K562 (cell line): ENCODE measurements at regions not wholly inside any gene's neighbourhood (a gene's known extent, or its start where the extent isn't known, plus 50 kb on each side); places are given as distances from the start of the nearest gene placed in this dataset.

Source experiments
- ATAC-seq: fragments of 200-7000 bp; cut with Tn5 transposase; 3 replicates; pipeline ENCODE4 v1.9.1; 2020; ENCODE audit warnings: moderate library complexity
- BruUV-seq: library from RNA; stranded (reverse); fragments of 400-500 nt; replicated peaks from 2 replicates; lab custom pipeline; 2021; lab: Mats Ljungman, UMichigan
- CTCF ChIA-PET: fragments of 300-600 bp; formaldehyde crosslinking; extraction: SDS; loops from one replicate; lab custom pipeline; 2021; ENCODE audit warnings: low intra/inter-chr PET ratio; lab: Yijun Ruan, JAX
- POLR2A ChIA-PET: fragments of 300-600, 350-650 bp; sonication (Branson Sonifier 250); formaldehyde crosslinking; extraction: SDS; loops from one replicate; lab custom pipeline; 2021; ENCODE audit warnings: antibody characterized with exemption, inconsistent platforms; lab: Yijun Ruan, JAX
- DNase-seq, 4 experiments: peaks; one replicate each; pipeline versions ENCODE4 v3.0.0 to v3.0.0-alpha.2; 2011 to 2018; ENCODE audit warnings: low spot score in 3 of 4, mixed read lengths in 3 of 4; ENCODE audit errors: extremely low read depth in 1 of 4
- FAIRE-seq: peaks from 2 replicates; lab custom pipeline; 2011; peaks lifted over from hg19 to GRCh38; lab: Jason Lieb, UNC
- H2AFZ ChIP-seq: 2 replicates; pipeline ENCODE4 v1.6.0; 2011; ENCODE audit warnings: low read depth, low read length, control low read depth, inconsistent platforms
- H3K27ac ChIP-seq: fragments of 200-600 bp; 3 replicates; pipeline ENCODE4 v1.8.0; 2011; ENCODE audit warnings: low read depth, mild to moderate bottlenecking, control low read depth, inconsistent platforms, low read length, moderate library complexity, mixed read lengths; ENCODE audit errors: extremely low read depth
- H3K27me3 ChIP-seq, 2 experiments: fragments of 300-600 bp in 1 of 2; 2 replicates in 1 of 2; 3 replicates in 1 of 2; pipeline versions ENCODE4 v1.6.0 to v1.8.0; 2011; ENCODE audit warnings: inconsistent platforms in 2 of 2, low read length in 2 of 2, mild to moderate bottlenecking in 1 of 2, mixed read lengths in 1 of 2, moderate library complexity in 1 of 2; ENCODE audit not compliant: control insufficient read depth in 2 of 2, insufficient read depth in 2 of 2
- H3K36me3 ChIP-seq: fragments of 300-600 bp; 3 replicates; pipeline ENCODE4 v1.8.0; 2011; ENCODE audit warnings: mild to moderate bottlenecking, low read length, inconsistent platforms; ENCODE audit not compliant: control insufficient read depth, insufficient read depth
- H3K4me1 ChIP-seq, 2 experiments: fragments of 200-600 bp in 1 of 2; replicated peaks in 1 of 2; 2 replicates in 1 of 2; 3 replicates in 1 of 2; pipeline versions ENCODE4 v1.5.1 to v1.8.0; 2011; ENCODE audit warnings: inconsistent platforms in 2 of 2, low read length in 2 of 2, mild to moderate bottlenecking in 1 of 2, mixed read lengths in 1 of 2, moderate library complexity in 1 of 2; ENCODE audit not compliant: control insufficient read depth in 2 of 2, insufficient read depth in 2 of 2
- H3K4me2 ChIP-seq: 2 replicates; pipeline ENCODE4 v1.6.1; 2011; ENCODE audit warnings: low read length, control low read depth, inconsistent platforms, mixed read lengths; ENCODE audit not compliant: insufficient read depth
- H3K4me3 ChIP-seq: fragments of 200-600 bp; sonication (generic), shearing (Covaris generic); 2 replicates; pipeline ENCODE4 v1.5.1; 2016; ENCODE audit warnings: control low read depth, inconsistent platforms
- H3K79me2 ChIP-seq: fragments of 200-600 bp; 3 replicates; pipeline ENCODE4 v1.8.0; 2011; ENCODE audit warnings: low read length, inconsistent platforms; ENCODE audit not compliant: control insufficient read depth, insufficient read depth
- H3K9ac ChIP-seq, 2 experiments: 2 replicates each; pipeline versions ENCODE4 v1.6.0 to v1.6.1; 2011; ENCODE audit warnings: low read depth in 2 of 2, low read length in 2 of 2, control low read depth in 1 of 2, inconsistent platforms in 1 of 2, mild to moderate bottlenecking in 1 of 2, mixed read lengths in 1 of 2; ENCODE audit not compliant: insufficient read depth in 1 of 2
- H3K9me1 ChIP-seq: one replicate; pipeline ENCODE4 v1.6.0; 2011; ENCODE audit warnings: inconsistent platforms, mild to moderate bottlenecking, low read length, moderate library complexity; ENCODE audit not compliant: control insufficient read depth, insufficient read depth
- H3K9me3 ChIP-seq: replicated peaks from 2 replicates; pipeline ENCODE4 v1.5.1; 2011; ENCODE audit warnings: low read depth, low read length, inconsistent platforms; ENCODE audit not compliant: control insufficient read depth, insufficient read depth
- H4K20me1 ChIP-seq: replicated peaks from 2 replicates; pipeline ENCODE4 v1.6.1; 2011; ENCODE audit warnings: low read length, inconsistent platforms, mixed read lengths; ENCODE audit not compliant: control insufficient read depth, insufficient read depth
- MTF1 ChIP-seq: fragments of 250-450 bp; sonication (Bioruptor Pico); IDR thresholded peaks from 2 replicates; pipeline ENCODE4 v1.9.0; 2021; ENCODE audit warnings: moderate library complexity, mild to moderate bottlenecking, inconsistent platforms, borderline replicate concordance
- THRAP3 ChIP-seq: fragments of 450-650 bp; IDR thresholded peaks from 2 replicates; pipeline ENCODE4 v1.6.1; 2016; ENCODE audit warnings: mild to moderate bottlenecking, inconsistent platforms, borderline replicate concordance
- ZNF174 ChIP-seq: fragments of 250-450 bp; sonication (Bioruptor Pico); IDR thresholded peaks from 2 replicates; pipeline ENCODE4 v1.4.0; 2020; ENCODE audit warnings: mild to moderate bottlenecking
- ZNF830 ChIP-seq: fragments of 250-450 bp; sonication (Bioruptor Pico); IDR thresholded peaks from 2 replicates; pipeline ENCODE4 v1.5.0; 2021; ENCODE audit warnings: mild to moderate bottlenecking
- WGBS: fragments of 100-300 bp; shearing (Covaris generic); methylation state at CpG from one replicate; pipeline ENCODE4 v1.1.6; 2016; ENCODE audit warnings: low coverage, mixed read lengths; ENCODE audit not compliant: insufficient coverage; ENCODE audit errors: missing lambda C conversion rate; 5-methylcytosine and 5-hydroxymethylcytosine counted together
- in situ Hi-C: fragments of 300-500 bp; cut with MboI; formaldehyde crosslinking; loops from 4 replicates; pipeline ENCODE4 v1.15.0; 2018; ENCODE audit warnings: inconsistent platforms, mixed read lengths
- intact Hi-C: fragments of 100-400 bp; cut with micrococcal nuclease; formaldehyde crosslinking; loops from 2 replicates; pipeline ENCODE4 v1.14.2; 2022
- TF ChIP-seq, protein P1 (sequence below), 2 experiments: fragments of 450-650 bp in 1 of 2; sonication (generic) in 1 of 2; formaldehyde crosslinking in 1 of 2; IDR thresholded peaks; 2 replicates each; pipeline versions ENCODE4 v1.7.1 to v1.9.0; 2016 to 2022; ENCODE audit warnings: inconsistent platforms in 1 of 2, mild to moderate bottlenecking in 1 of 2, missing genetic modification reagents in 1 of 2

DNA sequence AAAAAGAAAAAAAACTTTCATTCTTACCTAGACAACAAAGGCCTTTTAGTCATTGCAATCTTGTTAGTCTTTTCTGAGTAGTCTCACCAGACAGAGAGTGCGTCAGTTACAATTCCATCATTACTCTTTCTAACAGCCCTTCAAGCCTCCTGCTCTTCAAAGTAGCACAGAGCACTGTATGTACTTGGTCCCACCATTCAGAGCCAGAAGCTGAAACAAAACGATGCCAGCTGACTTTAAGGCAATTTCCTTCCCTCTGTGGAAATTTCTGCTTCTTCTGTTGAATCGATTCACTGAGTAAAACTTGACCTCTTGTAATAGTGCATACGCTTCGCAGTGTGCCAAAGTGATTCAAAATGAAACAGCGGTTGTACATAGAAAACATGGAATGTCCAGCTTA, 57.7 kb upstream of the TENM3 start:
- FAIRE-seq (no peak), ATAC-seq (no peak)
- Histone ChIP-seq H3K4me3 (no peak overlapping the region), H3K36me3 (no peaks in the 10 kb centered on the region), H2AFZ (no peak overlapping the region), H3K79me2 (no peaks in the 10 kb centered on the region), H3K9ac (no peak overlapping the region), H4K20me1 (no peaks in the 10 kb centered on the region), H3K4me1 (peaks cover 0 to 9% of the 10 kb centered on the region in 2 experiments; a peak in 3 of 5 replicates), H3K4me2 (no peak overlapping the region), H3K9me3 (no peaks in the 10 kb centered on the region)
- in situ Hi-C loops: no loop called here
- ChIA-PET POLR2A (no interaction called here), CTCF (no interaction called here)
- no TSS peak for BruUV-seq
- intact Hi-C loops: no loop called here
- TF ChIP-seq, protein P1, sequence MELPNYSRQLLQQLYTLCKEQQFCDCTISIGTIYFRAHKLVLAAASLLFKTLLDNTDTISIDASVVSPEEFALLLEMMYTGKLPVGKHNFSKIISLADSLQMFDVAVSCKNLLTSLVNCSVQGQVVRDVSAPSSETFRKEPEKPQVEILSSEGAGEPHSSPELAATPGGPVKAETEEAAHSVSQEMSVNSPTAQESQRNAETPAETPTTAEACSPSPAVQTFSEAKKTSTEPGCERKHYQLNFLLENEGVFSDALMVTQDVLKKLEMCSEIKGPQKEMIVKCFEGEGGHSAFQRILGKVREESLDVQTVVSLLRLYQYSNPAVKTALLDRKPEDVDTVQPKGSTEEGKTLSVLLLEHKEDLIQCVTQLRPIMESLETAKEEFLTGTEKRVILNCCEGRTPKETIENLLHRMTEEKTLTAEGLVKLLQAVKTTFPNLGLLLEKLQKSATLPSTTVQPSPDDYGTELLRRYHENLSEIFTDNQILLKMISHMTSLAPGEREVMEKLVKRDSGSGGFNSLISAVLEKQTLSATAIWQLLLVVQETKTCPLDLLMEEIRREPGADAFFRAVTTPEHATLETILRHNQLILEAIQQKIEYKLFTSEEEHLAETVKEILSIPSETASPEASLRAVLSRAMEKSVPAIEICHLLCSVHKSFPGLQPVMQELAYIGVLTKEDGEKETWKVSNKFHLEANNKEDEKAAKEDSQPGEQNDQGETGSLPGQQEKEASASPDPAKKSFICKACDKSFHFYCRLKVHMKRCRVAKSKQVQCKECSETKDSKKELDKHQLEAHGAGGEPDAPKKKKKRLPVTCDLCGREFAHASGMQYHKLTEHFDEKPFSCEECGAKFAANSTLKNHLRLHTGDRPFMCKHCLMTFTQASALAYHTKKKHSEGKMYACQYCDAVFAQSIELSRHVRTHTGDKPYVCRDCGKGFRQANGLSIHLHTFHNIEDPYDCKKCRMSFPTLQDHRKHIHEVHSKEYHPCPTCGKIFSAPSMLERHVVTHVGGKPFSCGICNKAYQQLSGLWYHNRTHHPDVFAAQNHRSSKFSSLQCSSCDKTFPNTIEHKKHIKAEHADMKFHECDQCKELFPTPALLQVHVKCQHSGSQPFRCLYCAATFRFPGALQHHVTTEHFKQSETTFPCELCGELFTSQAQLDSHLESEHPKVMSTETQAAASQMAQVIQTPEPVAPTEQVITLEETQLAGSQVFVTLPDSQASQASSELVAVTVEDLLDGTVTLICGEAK (IDR thresholded peaks at IDR 0.05): no peak
- TF ChIP-seq, protein P1 (CRISPR knock-in tag; IDR thresholded peaks at IDR 0.05): no peak
- TF ChIP-seq MTF1 (CRISPR knock-in tag): no peak
- no peak for TF ChIP-seq ZNF174 (CRISPR knock-in tag)
- TF ChIP-seq ZNF830: no peak
- TF ChIP-seq THRAP3: no peak
- TF ChIP-seq, all 486 proteins: peak for 0
- no peak for DNase-seq
- Histone ChIP-seq H3K27ac (no peak overlapping the region), H3K27me3 (no peaks in the 10 kb centered on the region), H3K9me1 (no peaks in the 10 kb centered on the region)
- WGBS: 4% methylated on average over 6 of the region's 6 CpGs
